Upper lobe of left lung (tissue), 4 donors: ENCODE measurements at regions not wholly inside any gene's neighbourhood (a gene's known extent, or its start where the extent isn't known, plus 50 kb on each side); places are given as distances from the start of the nearest gene placed in this dataset.

Experiments
- POLR2A ChIP-seq, 4 donors: fragments of 450-650 bp; IDR thresholded peaks; one replicate each; pipeline ENCODE4 v1.5.1; 2016 to 2017; ENCODE audit warnings: antibody characterized with exemption in 4 of 4, mild to moderate bottlenecking in 2 of 4
- TF ChIP-seq, protein P1 (sequence below), 6 experiments: fragments of 450-650 bp in 4 of 6; fragments of 200-600 bp in 2 of 6; sonication (generic) in 2 of 6; IDR thresholded peaks; one replicate each; pipeline ENCODE4 v1.5.1; 2016 to 2019; ENCODE audit warnings: antibody characterized with exemption in 6 of 6

DNA sequence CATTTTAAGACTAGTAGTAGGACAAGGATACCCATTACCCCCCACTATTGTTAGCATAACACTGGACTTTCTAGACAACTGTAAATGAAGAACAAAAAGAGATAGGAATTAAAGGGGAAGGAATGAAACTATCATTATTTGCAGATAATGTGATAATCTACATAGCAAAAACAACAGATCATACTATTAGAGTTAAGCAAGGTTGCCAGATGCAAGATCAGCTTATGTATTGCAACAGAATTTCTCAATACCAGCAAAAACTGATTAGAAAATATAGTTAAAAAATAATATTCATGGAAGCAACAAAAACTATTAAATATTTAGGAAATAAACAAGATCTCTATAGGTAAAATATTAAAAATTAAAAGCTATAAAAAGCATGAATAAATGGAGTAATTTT, 194.4 kb upstream of the SPRED2 start:
- TF ChIP-seq, protein P1, sequence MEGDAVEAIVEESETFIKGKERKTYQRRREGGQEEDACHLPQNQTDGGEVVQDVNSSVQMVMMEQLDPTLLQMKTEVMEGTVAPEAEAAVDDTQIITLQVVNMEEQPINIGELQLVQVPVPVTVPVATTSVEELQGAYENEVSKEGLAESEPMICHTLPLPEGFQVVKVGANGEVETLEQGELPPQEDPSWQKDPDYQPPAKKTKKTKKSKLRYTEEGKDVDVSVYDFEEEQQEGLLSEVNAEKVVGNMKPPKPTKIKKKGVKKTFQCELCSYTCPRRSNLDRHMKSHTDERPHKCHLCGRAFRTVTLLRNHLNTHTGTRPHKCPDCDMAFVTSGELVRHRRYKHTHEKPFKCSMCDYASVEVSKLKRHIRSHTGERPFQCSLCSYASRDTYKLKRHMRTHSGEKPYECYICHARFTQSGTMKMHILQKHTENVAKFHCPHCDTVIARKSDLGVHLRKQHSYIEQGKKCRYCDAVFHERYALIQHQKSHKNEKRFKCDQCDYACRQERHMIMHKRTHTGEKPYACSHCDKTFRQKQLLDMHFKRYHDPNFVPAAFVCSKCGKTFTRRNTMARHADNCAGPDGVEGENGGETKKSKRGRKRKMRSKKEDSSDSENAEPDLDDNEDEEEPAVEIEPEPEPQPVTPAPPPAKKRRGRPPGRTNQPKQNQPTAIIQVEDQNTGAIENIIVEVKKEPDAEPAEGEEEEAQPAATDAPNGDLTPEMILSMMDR (IDR thresholded peaks at IDR 0.05): no peak
- TF ChIP-seq POLR2A (IDR thresholded peaks at IDR 0.05): no peak
